ENCODE measurements at regions not wholly inside any gene's neighbourhood (a gene's known extent, or its start where the extent isn't known, plus 50 kb on each side); places are given as distances from the start of the nearest gene placed in this dataset.
A peak's percentile ranks its signal among the peaks of the same experiment; 100 is the strongest.

GRCh38 chr10:108410236-108410635, 1245.7 kb upstream of the SORCS1 start:
- H3K4me3 ChIP-seq (replicated peaks; ENCODE audit: low read depth, low read length): no peak overlapping the region
- TF ChIP-seq CTCF (IDR thresholded peaks at IDR 0.05; ENCODE audit: low read length, missing control alignments): no peak
- no peak for DNase-seq (ENCODE audit: low read depth)

GRCh38 chr10:108409306-108409705, 1244.8 kb upstream of the SORCS1 start:
- no peak for DNase-seq (ENCODE audit: low read depth)
- TF ChIP-seq CTCF (IDR thresholded peaks at IDR 0.05; ENCODE audit: low read length, missing control alignments): no peak
- no peak overlapping the region for H3K4me3 ChIP-seq (replicated peaks; ENCODE audit: low read depth, low read length)

GRCh38 chr10:108404155-108404554, 1239.6 kb upstream of the SORCS1 start:
- TF ChIP-seq CTCF (IDR thresholded peaks at IDR 0.05; ENCODE audit: low read length, missing control alignments): no peak
- DNase-seq (ENCODE audit: low read depth): no peak
- H3K4me3 ChIP-seq (replicated peaks; ENCODE audit: low read depth, low read length): no peak overlapping the region

GRCh38 chr10:108399465-108399864, 1235.0 kb upstream of the SORCS1 start:
- no peak overlapping the region for H3K4me3 ChIP-seq (replicated peaks; ENCODE audit: low read depth, low read length)
- no peak for TF ChIP-seq CTCF (IDR thresholded peaks at IDR 0.05; ENCODE audit: low read length, missing control alignments)
- DNase-seq (ENCODE audit: low read depth): no peak

GRCh38 chr10:108393089-108393488, 1228.6 kb upstream of the SORCS1 start:
- DNase-seq (ENCODE audit: low read depth): no peak
- TF ChIP-seq CTCF (IDR thresholded peaks at IDR 0.05; ENCODE audit: low read length, missing control alignments): no peak
- no peak overlapping the region for H3K4me3 ChIP-seq (replicated peaks; ENCODE audit: low read depth, low read length)

- TF ChIP-seq CTCF (IDR thresholded peaks at IDR 0.05; ENCODE audit: low read length, missing control alignments): no peak
- no peak overlapping the region for H3K4me3 ChIP-seq (replicated peaks; ENCODE audit: low read depth, low read length)
- DNase-seq (ENCODE audit: low read depth): peak; percentile 20
Observed at GRCh38 chr10:108392286-108392685, 1227.8 kb upstream of the SORCS1 start.

GRCh38 chr10:108388706-108389105, 1224.2 kb upstream of the SORCS1 start:
- no peak overlapping the region for H3K4me3 ChIP-seq (replicated peaks; ENCODE audit: low read depth, low read length)
- no peak for TF ChIP-seq CTCF (IDR thresholded peaks at IDR 0.05; ENCODE audit: low read length, missing control alignments)
- no peak for DNase-seq (ENCODE audit: low read depth)

All from fibroblast of pulmonary artery (primary cell).